ENCODE measurements at regions not wholly inside any gene's neighbourhood (a gene's known extent, or its start where the extent isn't known, plus 50 kb on each side); places are given as distances from the start of the nearest gene placed in this dataset.

DNA sequence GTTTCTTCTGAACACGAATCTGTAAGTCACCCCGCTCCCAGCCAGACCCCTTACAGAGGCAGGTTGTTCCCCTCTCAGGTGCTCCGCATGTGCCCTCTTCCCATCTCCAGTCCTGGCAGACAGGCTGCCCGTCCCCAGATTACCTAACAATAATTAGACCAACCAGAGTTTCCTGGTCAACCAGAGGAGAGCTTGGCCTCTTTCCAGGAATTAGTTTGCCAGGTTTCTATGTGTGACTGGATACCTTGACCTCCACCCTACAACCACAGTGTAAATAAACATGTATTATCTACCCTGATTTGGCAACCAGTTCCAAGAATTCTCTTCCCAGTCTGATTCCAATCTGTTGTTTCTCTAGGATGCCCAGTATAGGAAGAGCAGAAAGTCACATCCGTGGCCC, 178.0 kb upstream of the UMPS start:
- TF ChIP-seq, protein P1, sequence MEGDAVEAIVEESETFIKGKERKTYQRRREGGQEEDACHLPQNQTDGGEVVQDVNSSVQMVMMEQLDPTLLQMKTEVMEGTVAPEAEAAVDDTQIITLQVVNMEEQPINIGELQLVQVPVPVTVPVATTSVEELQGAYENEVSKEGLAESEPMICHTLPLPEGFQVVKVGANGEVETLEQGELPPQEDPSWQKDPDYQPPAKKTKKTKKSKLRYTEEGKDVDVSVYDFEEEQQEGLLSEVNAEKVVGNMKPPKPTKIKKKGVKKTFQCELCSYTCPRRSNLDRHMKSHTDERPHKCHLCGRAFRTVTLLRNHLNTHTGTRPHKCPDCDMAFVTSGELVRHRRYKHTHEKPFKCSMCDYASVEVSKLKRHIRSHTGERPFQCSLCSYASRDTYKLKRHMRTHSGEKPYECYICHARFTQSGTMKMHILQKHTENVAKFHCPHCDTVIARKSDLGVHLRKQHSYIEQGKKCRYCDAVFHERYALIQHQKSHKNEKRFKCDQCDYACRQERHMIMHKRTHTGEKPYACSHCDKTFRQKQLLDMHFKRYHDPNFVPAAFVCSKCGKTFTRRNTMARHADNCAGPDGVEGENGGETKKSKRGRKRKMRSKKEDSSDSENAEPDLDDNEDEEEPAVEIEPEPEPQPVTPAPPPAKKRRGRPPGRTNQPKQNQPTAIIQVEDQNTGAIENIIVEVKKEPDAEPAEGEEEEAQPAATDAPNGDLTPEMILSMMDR (IDR thresholded peaks at IDR 0.05; ENCODE audit: low read depth, low read length, poor library complexity, severe bottlenecking): no peak
- no peak for TF ChIP-seq EZH2phosphoT487 (IDR thresholded peaks at IDR 0.05; ENCODE audit: borderline replicate concordance, low read length)
- Histone ChIP-seq H4K20me1 (ENCODE audit: control insufficient read depth, insufficient read depth, low read depth, low read length) (no peaks in the 10 kb centered on the region), H3K4me1 (ENCODE audit: control insufficient read depth, low read length) (no peaks in the 10 kb centered on the region), H3K79me2 (ENCODE audit: control insufficient read depth, low read length) (no peaks in the 10 kb centered on the region), H3K4me2 (ENCODE audit: low read length) (no peak overlapping the region), H3K4me3 (ENCODE audit: low read length) (no peak overlapping the region), H3K27ac (ENCODE audit: low read depth, low read length) (no peak overlapping the region), H3K9me2 (replicated peaks; ENCODE audit: control insufficient read depth, low read length) (no peaks in the 10 kb centered on the region), H3K27me3 (ENCODE audit: control insufficient read depth, low read length) (peaks cover 3% of the 10 kb centered on the region; the same call in 1 of the 2 replicates), H3F3A (ENCODE audit: control insufficient read depth, insufficient read depth) (no peaks in the 10 kb centered on the region), H3K9me3 (ENCODE audit: control insufficient read depth, insufficient read depth, low read length) (no peaks in the 10 kb centered on the region), H3K36me3 (ENCODE audit: control insufficient read depth, low read length) (no peaks in the 10 kb centered on the region)

DNA sequence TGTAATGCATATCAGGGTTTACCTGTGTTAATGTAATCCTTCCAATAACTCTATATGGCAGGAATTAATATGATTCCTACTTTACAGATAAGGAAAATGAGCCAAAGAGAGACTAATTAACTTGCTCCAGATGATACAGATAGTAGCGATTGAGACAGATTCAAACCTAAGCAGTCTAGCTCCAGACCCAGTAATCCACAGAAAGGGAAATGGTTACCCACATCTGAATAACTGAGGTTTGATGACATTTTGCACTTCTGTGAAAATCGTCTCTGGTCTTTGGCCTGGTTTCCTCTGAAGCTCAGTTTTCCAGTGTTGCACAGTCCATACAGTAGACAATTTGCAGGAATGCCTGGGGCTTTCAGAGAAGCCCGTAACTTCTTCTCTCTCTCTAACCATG, 177.1 kb upstream of the UMPS start:
- H3F3A ChIP-seq (ENCODE audit: control insufficient read depth, insufficient read depth): no peaks in the 10 kb centered on the region
- H3K4me3 ChIP-seq (ENCODE audit: low read length): no peak overlapping the region
- peaks cover 3% of the 10 kb centered on the region; the same call in 1 of the 2 replicates for H3K27me3 ChIP-seq (ENCODE audit: control insufficient read depth, low read length)
- H3K36me3 ChIP-seq (ENCODE audit: control insufficient read depth, low read length): no peaks in the 10 kb centered on the region
- no peaks in the 10 kb centered on the region for H3K9me2 ChIP-seq (replicated peaks; ENCODE audit: control insufficient read depth, low read length)
- H3K27ac ChIP-seq (ENCODE audit: low read depth, low read length): no peak overlapping the region
- H3K9me3 ChIP-seq (ENCODE audit: control insufficient read depth, insufficient read depth, low read length): no peaks in the 10 kb centered on the region
- H4K20me1 ChIP-seq (ENCODE audit: control insufficient read depth, insufficient read depth, low read depth, low read length): no peaks in the 10 kb centered on the region
- TF ChIP-seq EZH2phosphoT487 (IDR thresholded peaks at IDR 0.05; ENCODE audit: borderline replicate concordance, low read length): no peak
- TF ChIP-seq, protein P1 (IDR thresholded peaks at IDR 0.05; ENCODE audit: low read depth, low read length, poor library complexity, severe bottlenecking): no peak
- no peaks in the 10 kb centered on the region for H3K4me1 ChIP-seq (ENCODE audit: control insufficient read depth, low read length)
- H3K4me2 ChIP-seq (ENCODE audit: low read length): no peak overlapping the region
- no peaks in the 10 kb centered on the region for H3K79me2 ChIP-seq (ENCODE audit: control insufficient read depth, low read length)

DNA sequence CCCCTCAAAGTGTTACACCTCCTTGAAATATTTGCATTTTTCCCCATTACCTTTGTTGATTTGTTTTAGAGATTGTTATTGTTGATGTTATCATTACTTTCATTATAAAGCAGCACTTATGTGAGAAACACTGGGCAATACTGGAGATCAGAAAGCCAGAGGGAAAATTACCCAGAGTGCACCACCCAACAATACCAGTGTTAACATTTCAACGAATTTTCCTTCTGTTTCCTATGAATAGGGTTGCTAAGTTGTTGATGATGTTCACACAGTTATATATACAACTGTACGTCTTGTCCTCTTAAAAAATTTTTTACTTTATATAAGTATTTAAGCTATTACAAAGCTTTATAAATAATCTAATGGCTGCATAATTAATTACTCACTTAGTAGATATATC, 173.6 kb upstream of the UMPS start:
- TF ChIP-seq, protein P1 (IDR thresholded peaks at IDR 0.05; ENCODE audit: low read depth, low read length, poor library complexity, severe bottlenecking): no peak
- TF ChIP-seq EZH2phosphoT487 (IDR thresholded peaks at IDR 0.05; ENCODE audit: borderline replicate concordance, low read length): no peak

More for the DNA sequence above, 173.6 kb upstream of the UMPS start:
- Histone ChIP-seq H3K4me1 (ENCODE audit: control insufficient read depth, low read length) (no peaks in the 10 kb centered on the region), H3K36me3 (ENCODE audit: control insufficient read depth, low read length) (no peaks in the 10 kb centered on the region), H4K20me1 (ENCODE audit: control insufficient read depth, insufficient read depth, low read depth, low read length) (no peaks in the 10 kb centered on the region), H3F3A (ENCODE audit: control insufficient read depth, insufficient read depth) (no peaks in the 10 kb centered on the region), H3K27ac (ENCODE audit: low read depth, low read length) (no peak overlapping the region), H3K27me3 (ENCODE audit: control insufficient read depth, low read length) (peaks cover 5% of the 10 kb centered on the region; the same call in 1 of the 2 replicates), H3K9me2 (replicated peaks; ENCODE audit: control insufficient read depth, low read length) (no peaks in the 10 kb centered on the region), H3K4me2 (ENCODE audit: low read length) (no peak overlapping the region), H3K4me3 (ENCODE audit: low read length) (no peak overlapping the region), H3K9me3 (ENCODE audit: control insufficient read depth, insufficient read depth, low read length) (no peaks in the 10 kb centered on the region), H3K79me2 (ENCODE audit: control insufficient read depth, low read length) (no peaks in the 10 kb centered on the region)

Data from DOHH2 (cell line).